B cell (primary cell): ENCODE measurements at regions not wholly inside any gene's neighbourhood (a gene's known extent, or its start where the extent isn't known, plus 50 kb on each side); places are given as distances from the start of the nearest gene placed in this dataset.

ENCODE experiments used
- ATAC-seq: fragments of 200-7000 bp; cut with Tn5 transposase; one replicate; pipeline ENCODE4 v1.10.0; 2021; ENCODE audit warnings: low read depth, mild to moderate bottlenecking, moderate number of reproducible peaks, moderate library complexity
- CTCF ChIA-PET: fragments of 350-600 bp; sonication (Branson Sonifier 250); formaldehyde crosslinking; loops from one replicate; lab custom pipeline; 2021; ENCODE audit warnings: antibody characterized with exemption, inconsistent platforms; lab: Charles Lee
- POLR2A ChIA-PET: fragments of 350-600 bp; sonication (Branson Sonifier 250); formaldehyde crosslinking; loops from one replicate; lab custom pipeline; 2021; ENCODE audit warnings: antibody characterized with exemption; lab: Charles Lee
- DNase-seq: peaks from one replicate; pipeline ENCODE4 v3.0.0; 2013
- H2AFZ ChIP-seq: 2 replicates; pipeline ENCODE4 v1.6.1; 2012; ENCODE audit warnings: mild to moderate bottlenecking, low read depth, low read length; ENCODE audit not compliant: insufficient read depth, poor library complexity, severe bottlenecking
- H3K27ac ChIP-seq, 2 donors: 1 replicate in 1 of 2; 2 replicates in 1 of 2; pipeline ENCODE4 v1.5.1; 2012 to 2013; ENCODE audit warnings: low read length in 2 of 2, mild to moderate bottlenecking in 2 of 2, moderate library complexity in 1 of 2
- H3K27me3 ChIP-seq, 4 experiments: fragments of 200-600 bp in 1 of 4; sonication (generic) in 1 of 4; replicated peaks in 1 of 4; 1 replicate in 2 of 4; 2 replicates in 2 of 4; pipeline versions ENCODE4 v1.6.1 to v1.7.0; 2013 to 2016; ENCODE audit warnings: low read length in 3 of 4, mild to moderate bottlenecking in 2 of 4, mixed read lengths in 1 of 4, moderate library complexity in 1 of 4; ENCODE audit not compliant: insufficient read depth in 4 of 4, control insufficient read depth in 3 of 4; ENCODE audit errors: control extremely low read depth in 1 of 4
- H3K36me3 ChIP-seq, 2 experiments: replicated peaks in 1 of 2; 1 replicate in 1 of 2; 2 replicates in 1 of 2; pipeline versions ENCODE4 v1.6.1 to v1.7.1; 2013; ENCODE audit warnings: low read length in 1 of 2; ENCODE audit not compliant: insufficient read depth in 2 of 2, control insufficient read depth in 1 of 2; ENCODE audit errors: control extremely low read depth in 1 of 2, extremely low read depth in 1 of 2
- H3K4me1 ChIP-seq, 2 donors: fragments of 200-600 bp in 1 of 2; sonication (generic) in 1 of 2; 1 replicate in 1 of 2; 2 replicates in 1 of 2; pipeline versions ENCODE4 v1.5.1 to v1.6.1; 2013 to 2017; ENCODE audit warnings: low read length in 2 of 2; ENCODE audit not compliant: control insufficient read depth in 2 of 2, insufficient read depth in 2 of 2
- H3K4me2 ChIP-seq: replicated peaks from 2 replicates; pipeline ENCODE3; 2012; ENCODE audit warnings: mild to moderate bottlenecking, low read depth, low read length; ENCODE audit not compliant: poor library complexity, severe bottlenecking
- H3K4me3 ChIP-seq, 5 experiments: fragments of 200-600 bp in 1 of 5; sonication (generic) in 1 of 5; 1 replicate in 3 of 5; 2 replicates in 2 of 5; pipeline versions ENCODE4 v1.5.1 to v1.7.0; 2011 to 2016; ENCODE audit warnings: low read length in 4 of 5, mild to moderate bottlenecking in 4 of 5, low read depth in 2 of 5, control low read depth in 1 of 5, moderate library complexity in 1 of 5; ENCODE audit not compliant: insufficient read depth in 1 of 5; ENCODE audit errors: control extremely low read depth in 1 of 5, extremely low read depth in 1 of 5
- H3K79me2 ChIP-seq: fragments of 200-600 bp; sonication (generic); one replicate; pipeline ENCODE4 v1.6.0; 2016; ENCODE audit warnings: low read length; ENCODE audit not compliant: control insufficient read depth, insufficient read depth
- H3K9ac ChIP-seq: fragments of 200-600 bp; sonication (generic); 2 replicates; pipeline ENCODE4 v1.6.1; 2017; ENCODE audit warnings: mild to moderate bottlenecking, low read length, moderate library complexity
- H3K9me3 ChIP-seq, 3 donors: one replicate each; pipeline versions ENCODE4 v1.6.1 to v1.7.1; 2013; ENCODE audit warnings: low read length in 2 of 3; ENCODE audit not compliant: control insufficient read depth in 2 of 3, insufficient read depth in 1 of 3; ENCODE audit errors: control extremely low read depth in 1 of 3
- H4K20me1 ChIP-seq: 2 replicates; pipeline ENCODE4 v1.6.0; 2012; ENCODE audit warnings: mild to moderate bottlenecking, low read length; ENCODE audit not compliant: insufficient read depth, control insufficient read depth, poor library complexity, severe bottlenecking
- H3K27ac Mint-ChIP-seq: one replicate; pipeline ENCODE4 v1.8.0; 2021; ENCODE audit warnings: mixed read lengths
- H3K27me3 Mint-ChIP-seq: one replicate; pipeline ENCODE4 v1.8.0; 2021; ENCODE audit warnings: mixed read lengths
- H3K4me1 Mint-ChIP-seq: one replicate; pipeline ENCODE4 v1.8.0; 2021; ENCODE audit warnings: mixed read lengths
- H3K4me3 Mint-ChIP-seq: one replicate; pipeline ENCODE4 v1.8.0; 2021; ENCODE audit warnings: mixed read lengths
- H3K9me3 Mint-ChIP-seq: one replicate; pipeline ENCODE4 v1.8.0; 2022; ENCODE audit warnings: mixed read lengths; ENCODE audit not compliant: insufficient read depth
- EZH2 ChIP-seq: IDR thresholded peaks from 2 replicates; pipeline ENCODE4 v1.6.1; 2012; ENCODE audit warnings: borderline replicate concordance, low read depth, mild to moderate bottlenecking, moderate library complexity, low read length; ENCODE audit not compliant: insufficient read depth, poor library complexity, severe bottlenecking
- WGBS: methylation state at CpG from one replicate; pipeline ENCODE4 v1.1.5; 2013; ENCODE audit warnings: missing lambda C conversion rate; ENCODE audit not compliant: insufficient coverage; 5-methylcytosine and 5-hydroxymethylcytosine counted together
- intact Hi-C: fragments of 100-400 bp; cut with micrococcal nuclease; formaldehyde crosslinking; loops from one replicate; pipeline ENCODE4 v1.10.0; 2022
- TF ChIP-seq, protein P1 (sequence below): fragments of 200-600 bp; IDR thresholded peaks from one replicate; pipeline ENCODE4 v1.8.0; 2022; ENCODE audit warnings: antibody characterized with exemption, mild to moderate bottlenecking

DNA sequence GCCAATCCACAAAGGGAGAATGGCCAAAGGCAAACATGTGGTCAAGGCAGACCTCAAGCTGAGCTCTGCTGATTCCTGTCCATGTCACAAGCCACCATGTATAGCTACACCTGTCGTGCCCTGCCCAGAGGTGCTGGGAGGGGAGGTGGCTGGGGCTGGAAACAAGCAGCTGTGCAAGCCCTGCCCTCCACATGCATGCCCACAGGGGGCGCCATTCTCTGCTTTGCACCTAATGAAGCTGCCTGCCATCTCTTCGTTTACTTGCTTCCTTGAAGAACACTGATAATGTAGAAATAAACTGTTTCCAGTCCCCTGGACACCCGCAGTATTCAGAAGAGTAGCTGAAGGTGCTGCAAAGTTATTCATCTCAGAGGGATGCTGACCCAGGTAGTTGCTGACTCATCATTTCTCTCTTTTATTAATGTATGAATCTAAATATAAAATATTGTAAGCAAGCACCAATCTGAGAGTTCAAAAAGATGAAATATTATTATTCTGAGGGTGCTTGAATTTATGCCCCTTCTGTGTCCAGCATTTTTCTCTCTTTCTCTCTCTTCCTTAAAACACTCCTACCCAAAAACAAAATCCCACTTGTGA lies 278.6 kb downstream of the ADGRA3 start:
- no peaks in the 10 kb centered on the region for H3K27me3 Mint-ChIP-seq
- H3K79me2 ChIP-seq: no peaks in the 10 kb centered on the region
- H3K27me3 ChIP-seq: no peaks in the 10 kb centered on the region
- H3K4me3 ChIP-seq: peak overlapping the region in 1 of 5 experiments; percentile 29
- peak; percentile 3 for DNase-seq
- H3K4me1 ChIP-seq: no peaks in the 10 kb centered on the region
- 0% methylated on average over 1 of the region's 4 CpGs for WGBS
- H3K27ac Mint-ChIP-seq: no peak overlapping the region
- H3K4me3 Mint-ChIP-seq: no peak overlapping the region
- H3K36me3 ChIP-seq: no peaks in the 10 kb centered on the region
- H2AFZ ChIP-seq: no peak overlapping the region
- TF ChIP-seq, protein P1, sequence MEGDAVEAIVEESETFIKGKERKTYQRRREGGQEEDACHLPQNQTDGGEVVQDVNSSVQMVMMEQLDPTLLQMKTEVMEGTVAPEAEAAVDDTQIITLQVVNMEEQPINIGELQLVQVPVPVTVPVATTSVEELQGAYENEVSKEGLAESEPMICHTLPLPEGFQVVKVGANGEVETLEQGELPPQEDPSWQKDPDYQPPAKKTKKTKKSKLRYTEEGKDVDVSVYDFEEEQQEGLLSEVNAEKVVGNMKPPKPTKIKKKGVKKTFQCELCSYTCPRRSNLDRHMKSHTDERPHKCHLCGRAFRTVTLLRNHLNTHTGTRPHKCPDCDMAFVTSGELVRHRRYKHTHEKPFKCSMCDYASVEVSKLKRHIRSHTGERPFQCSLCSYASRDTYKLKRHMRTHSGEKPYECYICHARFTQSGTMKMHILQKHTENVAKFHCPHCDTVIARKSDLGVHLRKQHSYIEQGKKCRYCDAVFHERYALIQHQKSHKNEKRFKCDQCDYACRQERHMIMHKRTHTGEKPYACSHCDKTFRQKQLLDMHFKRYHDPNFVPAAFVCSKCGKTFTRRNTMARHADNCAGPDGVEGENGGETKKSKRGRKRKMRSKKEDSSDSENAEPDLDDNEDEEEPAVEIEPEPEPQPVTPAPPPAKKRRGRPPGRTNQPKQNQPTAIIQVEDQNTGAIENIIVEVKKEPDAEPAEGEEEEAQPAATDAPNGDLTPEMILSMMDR: no peak
- no peak for TF ChIP-seq EZH2
- no peak overlapping the region for H3K27ac ChIP-seq
- H3K9ac ChIP-seq: no peak overlapping the region
- H3K4me2 ChIP-seq: peak overlapping the region; percentile 10
- peaks cover 0 to 3% (median 0%) of the 10 kb centered on the region in 3 donors for H3K9me3 ChIP-seq
- intact Hi-C loops: no loop called here
- H4K20me1 ChIP-seq: no peaks in the 10 kb centered on the region
- no peak for ATAC-seq
- ChIA-PET POLR2A (no interaction called here), CTCF (no interaction called here)
- H3K4me1 Mint-ChIP-seq: no peaks in the 10 kb centered on the region
- no peaks in the 10 kb centered on the region for H3K9me3 Mint-ChIP-seq

DNA sequence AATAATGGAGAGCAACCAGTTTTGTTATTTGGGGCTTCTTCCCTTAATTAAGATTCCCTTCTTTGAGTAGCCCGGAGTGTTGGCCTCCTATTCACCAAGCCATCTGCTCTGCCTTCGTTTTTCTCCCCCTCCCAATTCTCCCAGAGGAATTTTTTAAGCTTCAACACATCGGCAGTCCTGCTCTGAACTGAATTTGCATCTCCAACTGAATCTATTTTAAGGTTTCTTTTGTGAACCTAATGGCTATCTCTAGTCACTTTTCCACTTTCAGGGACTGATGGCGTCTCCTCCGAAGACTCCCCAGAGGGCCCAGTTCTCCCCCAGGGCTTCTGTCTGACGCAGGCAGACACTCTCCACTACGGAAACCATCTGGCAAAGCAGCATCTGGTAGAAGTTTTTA lies 280.2 kb downstream of the ADGRA3 start:
- intact Hi-C loops: no loop called here
- TF ChIP-seq, protein P1: no peak
- no peak for TF ChIP-seq EZH2
- Histone ChIP-seq H3K36me3 (no peaks in the 10 kb centered on the region), H3K27me3 (no peaks in the 10 kb centered on the region), H3K27ac (no peak overlapping the region), H4K20me1 (no peaks in the 10 kb centered on the region), H2AFZ (no peak overlapping the region), H3K4me1 (no peaks in the 10 kb centered on the region), H3K4me3 (no peak overlapping the region), H3K4me2 (no peak overlapping the region), H3K9ac (no peak overlapping the region), H3K79me2 (no peaks in the 10 kb centered on the region), H3K9me3 (peaks cover 0 to 3% (median 0%) of the 10 kb centered on the region in 3 donors)
- no peak overlapping the region for H3K4me3 Mint-ChIP-seq
- ChIA-PET POLR2A (no interaction called here), CTCF (no interaction called here)
- ATAC-seq (no peak), DNase-seq (no peak)
- 77% methylated on average over 5 of the region's 7 CpGs for WGBS
- no peaks in the 10 kb centered on the region for H3K27me3 Mint-ChIP-seq
- no peaks in the 10 kb centered on the region for H3K4me1 Mint-ChIP-seq
- no peak overlapping the region for H3K27ac Mint-ChIP-seq
- H3K9me3 Mint-ChIP-seq: no peaks in the 10 kb centered on the region
